ENCODE measurements at regions not wholly inside any gene's neighbourhood (a gene's known extent, or its start where the extent isn't known, plus 50 kb on each side); places are given as distances from the start of the nearest gene placed in this dataset.

DNA sequence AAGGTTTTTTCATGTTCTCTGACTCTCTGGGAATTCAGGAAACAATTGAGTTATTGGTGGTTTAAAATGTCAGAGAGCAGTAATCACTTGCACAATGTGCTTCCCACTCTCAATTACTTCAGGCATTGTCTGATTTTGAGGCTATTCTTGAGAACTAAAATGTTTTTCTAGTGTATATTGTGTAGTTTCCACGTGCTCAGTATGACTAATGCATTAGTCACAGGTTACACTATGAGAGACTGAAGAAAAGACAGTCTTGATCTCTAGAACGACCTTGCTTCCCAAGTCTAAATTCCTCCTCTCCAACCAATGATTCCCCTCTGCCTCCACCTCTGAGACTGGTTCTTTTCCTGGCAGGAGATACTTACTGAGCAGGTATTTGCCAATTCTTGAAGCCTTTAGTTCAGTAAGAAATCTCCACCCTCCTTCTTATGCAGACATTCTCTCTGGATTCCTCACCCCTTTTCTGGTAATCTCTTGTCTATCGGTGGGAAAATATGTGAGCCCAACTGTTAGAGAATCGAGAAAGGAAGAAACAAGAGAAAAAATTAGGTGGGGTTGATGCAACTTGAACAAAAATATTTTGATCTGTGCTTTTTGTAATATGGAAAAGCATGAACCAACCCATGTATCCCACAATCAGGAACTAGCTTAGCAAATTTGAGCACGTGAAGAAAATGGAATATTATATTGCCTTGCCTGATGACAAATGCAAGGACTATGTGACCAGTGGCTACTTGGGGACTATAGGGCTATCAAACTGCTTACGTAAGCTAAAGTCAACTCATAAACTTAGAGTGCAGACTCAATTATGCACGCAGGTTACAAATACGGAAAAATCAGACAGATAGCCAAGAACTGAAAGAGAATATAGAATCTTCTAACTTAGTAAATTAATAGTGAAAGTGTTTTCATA lies 61.1 kb upstream of the SLC22A16 start:
- no peak for DNase-seq

DNA sequence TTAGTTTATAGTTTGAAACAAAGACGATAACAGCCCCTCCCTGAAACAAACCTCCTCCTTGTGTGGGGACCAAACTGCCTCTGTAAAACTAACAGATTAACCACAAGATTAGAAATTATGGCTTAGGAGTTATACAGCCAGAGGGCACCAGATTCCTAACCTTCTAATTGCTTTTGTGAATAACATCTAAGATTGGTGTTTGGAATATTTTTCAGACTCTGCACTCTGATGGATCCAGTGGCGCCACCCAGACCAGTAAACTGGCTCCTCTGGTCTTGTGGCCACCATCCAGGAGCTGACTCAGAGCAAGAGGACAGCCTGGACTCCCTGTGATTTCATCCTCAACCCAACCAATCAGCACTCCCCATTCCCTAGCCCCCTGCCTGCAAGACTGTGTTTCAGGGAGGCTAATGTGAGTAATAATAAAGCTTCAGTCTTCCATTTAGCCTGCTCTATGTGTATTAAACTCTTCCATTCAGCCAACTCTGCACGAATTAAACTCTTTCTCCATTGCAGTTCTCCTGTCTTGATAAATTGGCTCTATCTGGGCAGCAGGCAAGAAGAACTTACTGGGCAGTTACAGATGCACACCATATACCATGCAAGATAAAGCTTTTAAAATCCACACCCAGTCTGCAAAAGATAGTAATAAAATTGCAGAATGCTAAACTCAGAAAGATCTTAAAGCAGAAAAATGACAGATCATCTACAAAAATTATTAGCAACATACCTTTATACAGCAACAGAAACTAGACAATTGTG lies 58.5 kb upstream of the SLC22A16 start:
- no peak for DNase-seq

DNA sequence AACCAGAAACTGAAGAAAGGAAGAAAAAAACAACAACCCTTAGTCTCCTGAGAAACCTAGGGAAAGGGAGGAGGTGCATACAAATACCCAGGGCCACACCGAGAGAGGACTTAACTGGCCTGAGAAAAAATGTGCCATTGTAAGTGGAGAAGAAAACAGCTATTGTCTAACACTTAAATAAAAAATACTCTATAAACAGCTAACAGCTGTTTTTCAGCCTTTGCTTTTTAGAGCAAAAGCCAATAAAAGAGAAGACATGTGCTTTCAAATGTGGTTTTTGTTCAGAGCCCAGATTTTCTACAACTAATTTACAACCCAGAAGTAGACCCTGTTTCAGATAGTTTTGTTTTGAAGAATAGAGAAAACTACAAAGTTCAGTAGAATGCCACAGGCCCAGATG lies 56.0 kb upstream of the SLC22A16 start:
- DNase-seq: no peak

DNA sequence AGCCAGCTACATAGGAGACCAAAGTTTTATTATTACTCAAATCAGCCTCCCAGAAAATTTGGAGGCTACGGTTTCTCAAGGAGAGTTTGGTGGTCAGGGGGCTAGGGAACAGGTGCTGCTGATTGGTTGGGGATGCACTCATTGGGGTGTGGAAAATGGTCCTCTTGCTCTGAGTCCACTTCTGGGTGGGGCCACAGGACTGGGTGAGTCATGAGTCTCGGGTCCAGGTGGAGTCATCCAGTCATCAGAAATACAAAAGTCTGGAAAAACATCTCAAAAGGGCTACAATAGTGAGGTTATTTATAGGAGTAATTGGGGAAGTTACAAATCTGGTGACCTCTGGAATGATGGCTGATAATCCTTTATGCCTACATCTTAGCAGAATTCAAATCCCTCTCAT lies 54.3 kb upstream of the SLC22A16 start:
- no peak for DNase-seq

DNA sequence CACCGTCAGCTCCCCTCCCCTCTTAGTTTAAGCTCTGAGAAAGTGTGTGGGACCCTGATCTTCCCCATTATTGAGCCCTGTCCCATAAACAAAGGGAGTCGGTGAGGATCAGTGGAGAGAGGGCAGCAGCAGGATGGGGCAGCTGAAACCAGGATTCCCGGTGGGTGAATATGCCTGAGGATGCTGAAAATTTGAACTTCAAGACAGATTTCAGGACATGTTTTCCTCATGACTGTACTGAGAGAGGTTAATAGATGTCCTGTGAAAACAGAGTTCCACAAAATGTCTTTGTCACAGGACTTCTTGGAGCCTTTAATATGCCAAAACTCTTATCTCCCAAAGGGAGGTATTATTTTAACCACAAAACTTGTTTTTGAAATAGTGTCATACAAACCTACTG lies 53.5 kb upstream of the SLC22A16 start:
- DNase-seq: no peak

DNA sequence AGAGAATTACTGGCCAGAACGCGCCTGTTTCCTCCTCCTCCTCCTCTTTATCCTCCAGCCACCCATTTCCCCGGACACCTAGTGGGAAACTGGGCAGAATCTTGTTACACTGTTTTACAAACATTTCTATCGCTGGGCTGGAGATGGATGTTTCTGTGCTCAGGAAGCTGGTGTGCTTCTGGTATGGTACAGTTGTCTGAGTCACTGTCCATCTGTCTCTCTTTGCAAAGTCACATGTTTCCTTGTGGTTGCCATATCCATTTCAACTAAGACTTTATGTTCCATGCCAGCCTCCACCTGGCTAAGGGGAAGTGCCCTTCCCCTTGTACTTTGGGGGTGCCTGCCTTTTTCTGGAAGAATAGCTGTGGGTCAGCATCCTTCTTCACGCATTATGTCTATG lies 52.9 kb upstream of the SLC22A16 start:
- DNase-seq: no peak

DNA sequence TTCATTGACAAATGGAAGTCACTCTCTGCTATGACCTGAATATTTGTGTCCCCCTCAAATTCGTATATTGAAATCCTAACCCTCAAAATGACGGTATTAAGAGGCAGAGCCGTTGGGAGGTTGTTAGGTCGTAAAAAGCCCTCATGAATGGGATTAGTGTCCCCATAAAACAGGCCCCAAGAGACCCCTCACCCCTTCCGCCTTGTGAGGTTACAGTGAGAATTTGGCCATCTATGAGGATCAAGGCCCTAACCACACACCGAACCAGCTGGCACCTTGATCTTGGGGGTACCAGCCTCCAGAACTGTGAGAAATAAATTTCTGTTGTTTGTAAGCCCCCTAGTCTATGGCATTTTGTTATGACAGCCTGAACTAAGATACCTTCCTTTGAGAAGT lies 52.5 kb upstream of the SLC22A16 start:
- DNase-seq: no peak

DNA sequence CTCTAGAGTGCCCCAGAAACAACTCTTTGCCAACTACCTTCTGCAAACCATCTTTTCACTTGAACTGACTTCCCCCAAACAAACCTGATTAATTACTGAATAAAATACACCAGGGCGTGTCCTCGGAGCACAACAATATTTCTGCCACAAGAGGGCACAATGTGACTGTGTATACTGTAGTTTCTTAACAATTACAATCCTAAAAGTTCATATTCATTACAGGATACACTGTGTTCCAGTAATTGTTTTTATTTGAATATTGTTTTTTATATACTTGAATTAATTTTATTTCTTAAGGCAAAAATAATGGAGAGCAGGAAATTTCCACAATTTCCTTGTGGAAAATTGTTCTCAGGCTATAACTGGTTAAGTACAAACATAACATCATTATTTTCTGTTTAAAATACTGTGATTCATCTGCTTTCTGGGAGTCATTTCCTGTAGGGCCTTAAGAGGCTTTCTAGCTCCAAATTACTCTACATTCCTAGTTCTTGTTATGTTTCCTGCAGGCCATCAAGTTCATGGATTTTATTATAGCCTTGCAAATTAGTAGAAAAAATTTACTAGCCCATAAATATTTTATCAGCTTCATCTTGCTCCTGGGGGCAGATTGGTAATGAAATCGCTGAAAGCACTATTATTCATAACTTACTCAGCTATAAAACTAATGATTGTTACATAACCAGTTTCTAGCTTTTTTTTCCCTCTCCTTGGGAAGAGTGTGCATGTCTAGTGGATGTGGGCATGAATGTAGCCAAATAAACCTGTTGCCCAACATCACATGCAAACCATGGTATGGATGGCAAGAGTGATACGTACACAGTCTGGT lies 51.9 kb upstream of the SLC22A16 start:
- DNase-seq: peak in 1 of 2 experiments; percentile 58

DNA sequence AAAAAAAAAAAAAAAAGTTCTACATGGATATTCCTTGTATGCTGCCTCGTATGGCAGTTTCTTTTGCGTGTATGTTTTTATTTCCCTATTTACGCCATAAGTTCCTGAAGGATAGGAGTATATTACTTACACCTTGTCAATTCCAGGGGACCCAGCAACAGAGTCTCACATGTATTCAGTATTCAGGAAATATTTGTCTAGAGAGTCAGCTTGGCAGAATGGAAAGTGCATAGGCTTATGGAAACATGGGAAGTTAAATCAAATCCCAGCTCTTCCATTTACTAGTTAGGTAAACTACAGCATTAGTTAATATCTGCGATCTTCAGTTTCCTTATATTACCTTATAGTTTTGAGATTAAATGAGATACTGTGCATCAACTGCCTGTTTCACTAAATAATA lies 51.1 kb upstream of the SLC22A16 start:
- DNase-seq: no peak

DNA sequence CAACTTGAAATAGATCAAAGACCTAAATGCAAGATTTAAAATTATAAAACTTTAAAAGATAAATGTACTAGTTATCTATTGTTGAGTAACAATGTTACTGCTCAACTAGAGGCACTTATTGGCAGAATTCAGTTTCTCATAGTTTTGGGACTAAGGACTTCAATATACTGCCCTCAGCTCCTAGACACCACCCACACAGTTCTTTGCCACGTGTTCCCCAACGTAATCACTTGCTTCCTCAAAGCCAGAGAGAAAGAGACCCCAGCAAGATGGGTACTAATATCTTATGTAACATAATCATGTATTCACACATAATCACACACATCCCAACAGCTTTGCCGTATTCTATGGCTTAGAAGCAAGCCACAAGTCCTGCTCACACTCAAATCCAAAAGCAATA lies 50.3 kb upstream of the SLC22A16 start:
- no peak for DNase-seq

Measured in NCI-H1930 (cell line).